Spleen (tissue), 11 donors: ENCODE measurements at regions not wholly inside any gene's neighbourhood (a gene's known extent, or its start where the extent isn't known, plus 50 kb on each side); places are given as distances from the start of the nearest gene placed in this dataset.

Experiments used
- DNase-seq: peaks from one replicate; pipeline ENCODE4 v3.0.0-alpha.2; 2020
- H3K27ac ChIP-seq, 8 donors: fragments of 200-600 bp; sonication (generic) in 7 of 8; 1 replicate in 4 of 8; 2 replicates in 4 of 8; pipeline versions ENCODE4 v1.5.0 to v1.8.0; 2016 to 2021; ENCODE audit warnings: inconsistent platforms in 4 of 8, mild to moderate bottlenecking in 4 of 8, moderate library complexity in 1 of 8
- H3K27me3 ChIP-seq, 7 donors: fragments of 200-600 bp; sonication (generic) in 6 of 7; replicated peaks in 1 of 7; 1 replicate in 4 of 7; 2 replicates in 3 of 7; pipeline versions ENCODE4 v1.5.0 to v1.8.0; 2016 to 2021; ENCODE audit warnings: inconsistent platforms in 3 of 7, mild to moderate bottlenecking in 1 of 7
- H3K36me3 ChIP-seq, 6 donors: fragments of 200-600 bp; sonication (generic) in 5 of 6; 1 replicate in 4 of 6; 2 replicates in 2 of 6; pipeline versions ENCODE4 v1.5.0 to v1.8.0; 2016 to 2021; ENCODE audit warnings: inconsistent platforms in 2 of 6
- H3K4me1 ChIP-seq, 6 donors: fragments of 200-600 bp; sonication (generic) in 5 of 6; 1 replicate in 3 of 6; 2 replicates in 3 of 6; pipeline versions ENCODE4 v1.5.0 to v1.8.0; 2016 to 2021; ENCODE audit warnings: inconsistent platforms in 3 of 6
- H3K4me3 ChIP-seq, 8 donors: fragments of 200-600 bp; sonication (generic) in 7 of 8; 1 replicate in 4 of 8; 2 replicates in 4 of 8; pipeline versions ENCODE4 v1.5.0 to v1.8.0; 2016 to 2021; ENCODE audit warnings: inconsistent platforms in 4 of 8, mild to moderate bottlenecking in 4 of 8, moderate library complexity in 2 of 8
- H3K9me3 ChIP-seq, 8 donors: fragments of 200-600 bp; sonication (generic) in 7 of 8; 1 replicate in 4 of 8; 2 replicates in 4 of 8; pipeline versions ENCODE4 v1.5.0 to v1.8.0; 2016 to 2021; ENCODE audit warnings: inconsistent platforms in 4 of 8
- POLR2A ChIP-seq, 3 donors: fragments of 450-650 bp; IDR thresholded peaks; one replicate each; pipeline ENCODE4 v1.5.1; 2017; ENCODE audit warnings: antibody characterized with exemption in 3 of 3, mild to moderate bottlenecking in 1 of 3
- POLR2AphosphoS5 ChIP-seq, 3 donors: sonication (generic); formaldehyde crosslinking; IDR thresholded peaks; one replicate each; pipeline ENCODE4 v1.5.1; 2017; ENCODE audit warnings: antibody characterized with exemption in 3 of 3
- WGBS, 5 donors: extraction: QIAGEN DNeasy Blood & Tissue Kit in 3 of 5; methylation state at CpG; one replicate each; pipeline versions ENCODE4 v1.1.5 to v1.1.7; 2013 to 2018; 5-methylcytosine and 5-hydroxymethylcytosine counted together
- intact Hi-C: fragments of 100-400 bp; cut with DNase I; formaldehyde crosslinking; loops from one replicate; pipeline ENCODE4 v1.15.0; 2023; ENCODE audit warnings: low total_unique reads
- TF ChIP-seq, protein P1 (sequence below), 11 experiments: fragments of 200-600 bp in 7 of 11; fragments of 450-650 bp in 4 of 11; sonication (generic) in 4 of 11; IDR thresholded peaks in 8 of 11; conservative IDR thresholded peaks in 3 of 11; 1 replicate in 7 of 11; 2 replicates in 4 of 11; pipeline versions ENCODE4 v1.4.0 to v1.8.0; 2016 to 2021; ENCODE audit warnings: antibody characterized with exemption in 11 of 11, inconsistent platforms in 4 of 11, mild to moderate bottlenecking in 1 of 11
- donor health status: healthy with polysubstance abuse.
- donor health status: DM: no; HTN: no; CAD: no; lungs with moderate emphysema.
- donor health status: DM: no; HTN: no; CAD: no.
- donor health status: Bipolar disorder and iron deficiency.
- donor health status: healthy.
- donor health status: DM: no; HTN: no; CAD: no.
- donor health status: DM: yes; HTN: yes; CAD: no.

DNA sequence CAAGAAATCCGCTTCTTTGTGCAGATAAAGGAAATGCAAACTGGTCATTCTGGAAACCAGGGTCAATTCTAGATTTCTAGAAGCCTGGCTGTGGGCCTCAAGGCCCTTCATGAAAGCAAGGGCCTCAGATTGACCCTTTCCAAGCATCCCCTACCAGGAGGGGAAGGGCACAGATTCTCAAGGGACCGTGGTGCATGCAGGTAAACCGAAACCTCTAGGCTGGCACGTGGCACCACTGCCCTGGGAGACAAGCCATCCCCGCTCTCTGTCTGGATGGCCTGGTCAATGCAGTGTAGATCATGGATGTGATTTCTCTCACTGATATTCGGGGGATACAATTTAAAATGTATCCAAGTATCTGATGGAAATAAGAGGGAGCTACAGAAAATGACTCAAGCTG lies 69.4 kb downstream of the TOMM20 start:
- Histone ChIP-seq H3K4me3 (no peak overlapping the region), H3K27me3 (no peaks in the 10 kb centered on the region), H3K4me1 (peaks cover 7 to 44% (median 17%) of the 10 kb centered on the region in 6 donors), H3K36me3 (no peaks in the 10 kb centered on the region), H3K9me3 (no peaks in the 10 kb centered on the region), H3K27ac (no peak overlapping the region)
- intact Hi-C loops: no loop called here
- WGBS, 5 donors: 74 to 90% (median 76%) methylated on average over 6 of the region's 6 CpGs
- TF ChIP-seq, protein P1, sequence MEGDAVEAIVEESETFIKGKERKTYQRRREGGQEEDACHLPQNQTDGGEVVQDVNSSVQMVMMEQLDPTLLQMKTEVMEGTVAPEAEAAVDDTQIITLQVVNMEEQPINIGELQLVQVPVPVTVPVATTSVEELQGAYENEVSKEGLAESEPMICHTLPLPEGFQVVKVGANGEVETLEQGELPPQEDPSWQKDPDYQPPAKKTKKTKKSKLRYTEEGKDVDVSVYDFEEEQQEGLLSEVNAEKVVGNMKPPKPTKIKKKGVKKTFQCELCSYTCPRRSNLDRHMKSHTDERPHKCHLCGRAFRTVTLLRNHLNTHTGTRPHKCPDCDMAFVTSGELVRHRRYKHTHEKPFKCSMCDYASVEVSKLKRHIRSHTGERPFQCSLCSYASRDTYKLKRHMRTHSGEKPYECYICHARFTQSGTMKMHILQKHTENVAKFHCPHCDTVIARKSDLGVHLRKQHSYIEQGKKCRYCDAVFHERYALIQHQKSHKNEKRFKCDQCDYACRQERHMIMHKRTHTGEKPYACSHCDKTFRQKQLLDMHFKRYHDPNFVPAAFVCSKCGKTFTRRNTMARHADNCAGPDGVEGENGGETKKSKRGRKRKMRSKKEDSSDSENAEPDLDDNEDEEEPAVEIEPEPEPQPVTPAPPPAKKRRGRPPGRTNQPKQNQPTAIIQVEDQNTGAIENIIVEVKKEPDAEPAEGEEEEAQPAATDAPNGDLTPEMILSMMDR (IDR thresholded peaks at IDR 0.05 in 8 of 11, conservative IDR thresholded peaks at IDR 0.05 in 3 of 11): no peak
- TF ChIP-seq POLR2A (IDR thresholded peaks at IDR 0.05): no peak
- TF ChIP-seq POLR2AphosphoS5 (IDR thresholded peaks at IDR 0.05): no peak
- DNase-seq: no peak

- TF ChIP-seq POLR2AphosphoS5 (IDR thresholded peaks at IDR 0.05) (no peak), POLR2A (IDR thresholded peaks at IDR 0.05) (no peak)
- TF ChIP-seq, protein P1 (IDR thresholded peaks at IDR 0.05 in 8 of 11, conservative IDR thresholded peaks at IDR 0.05 in 3 of 11): no peak
- H3K27me3 ChIP-seq: no peaks in the 10 kb centered on the region
- peaks cover 7 to 38% (median 16%) of the 10 kb centered on the region in 6 donors for H3K4me1 ChIP-seq
- 0 to 60% (median 44%) methylated on average over 1 of the region's 1 CpG for WGBS, 5 donors
- no peak overlapping the region for H3K4me3 ChIP-seq
- intact Hi-C loops: no loop called here
- no peak for DNase-seq
- H3K27ac ChIP-seq: no peak overlapping the region
- no peaks in the 10 kb centered on the region for H3K9me3 ChIP-seq
- no peaks in the 10 kb centered on the region for H3K36me3 ChIP-seq
Observed at GRCh38 chr1:235058695-235059094, 69.9 kb downstream of the TOMM20 start.

- Histone ChIP-seq H3K27me3 (no peaks in the 10 kb centered on the region), H3K4me3 (no peak overlapping the region), H3K27ac (peak overlapping the region in 2 of 8 donors; percentile 9 to 19), H3K9me3 (no peaks in the 10 kb centered on the region), H3K4me1 (peaks cover 0 to 28% (median 6%) of the 10 kb centered on the region in 6 donors), H3K36me3 (no peaks in the 10 kb centered on the region)
- WGBS, 5 donors: 89 to 96% (median 93%) methylated on average over 12 of the region's 12 CpGs
- TF ChIP-seq POLR2A (IDR thresholded peaks at IDR 0.05) (no peak), POLR2AphosphoS5 (IDR thresholded peaks at IDR 0.05) (no peak)
- TF ChIP-seq, protein P1 (IDR thresholded peaks at IDR 0.05 in 8 of 11, conservative IDR thresholded peaks at IDR 0.05 in 3 of 11): no peak
- no peak for DNase-seq
- intact Hi-C loops: no loop called here
Observed at GRCh38 chr1:235057385-235058306, 71.0 kb downstream of the TOMM20 start.

DNA sequence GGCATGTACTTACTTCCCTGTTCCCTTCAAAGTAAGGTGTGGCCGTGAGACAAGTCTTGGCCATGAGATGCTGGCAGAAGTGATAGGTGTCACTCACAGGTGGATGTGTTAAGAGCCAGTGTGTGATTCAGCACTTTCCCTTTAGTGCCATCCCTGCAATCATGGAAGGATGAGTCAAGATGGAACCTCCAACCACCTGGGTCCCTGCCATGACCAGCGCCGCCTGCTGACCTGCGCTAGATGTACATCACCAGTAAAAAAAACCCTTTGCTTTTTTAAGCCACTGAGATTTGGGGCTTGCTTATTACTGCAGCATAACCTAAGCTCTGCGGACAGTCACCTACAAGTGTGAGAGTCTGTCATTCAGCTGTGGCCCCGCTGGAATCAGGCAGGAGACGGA lies 71.7 kb downstream of the TOMM20 start:
- no peaks in the 10 kb centered on the region for H3K36me3 ChIP-seq
- whole genome bisulfite sequencing, 5 donors: 86 to 96% (median 94%) methylated on average over 7 of the region's 7 CpGs
- H3K27ac ChIP-seq: peak overlapping the region in 2 of 8 donors; percentile 9 to 19
- intact Hi-C loops: no loop called here
- no peaks in the 10 kb centered on the region for H3K27me3 ChIP-seq
- TF ChIP-seq POLR2AphosphoS5 (IDR thresholded peaks at IDR 0.05) (no peak), POLR2A (IDR thresholded peaks at IDR 0.05) (no peak)
- TF ChIP-seq, protein P1 (IDR thresholded peaks at IDR 0.05 in 8 of 11, conservative IDR thresholded peaks at IDR 0.05 in 3 of 11): no peak
- H3K9me3 ChIP-seq: no peaks in the 10 kb centered on the region
- DNase-seq: no peak
- H3K4me3 ChIP-seq: no peak overlapping the region
- peaks cover 0 to 21% (median 1%) of the 10 kb centered on the region in 6 donors for H3K4me1 ChIP-seq
